Mammary epithelial cell (primary cell): ENCODE measurements at regions not wholly inside any gene's neighbourhood (a gene's known extent, or its start where the extent isn't known, plus 50 kb on each side); places are given as distances from the start of the nearest gene placed in this dataset.
A peak's percentile ranks its signal among the peaks of the same experiment; 100 is the strongest.

Experiments
- CTCF ChIP-seq, 2 donors: IDR thresholded peaks in 1 of 2; conservative IDR thresholded peaks in 1 of 2; 2 replicates each; pipeline ENCODE4 v1.5.1; 2011 to 2012; ENCODE audit warnings: inconsistent platforms in 2 of 2, low read length in 2 of 2, mild to moderate bottlenecking in 2 of 2, control low read depth in 1 of 2, low read depth in 1 of 2; ENCODE audit not compliant: insufficient read depth in 1 of 2; ENCODE audit errors: extremely low read depth in 1 of 2
- EZH2 ChIP-seq: IDR thresholded peaks from 2 replicates; pipeline ENCODE4 v1.6.1; 2012; ENCODE audit warnings: low read length, inconsistent platforms, borderline replicate concordance

DNA sequence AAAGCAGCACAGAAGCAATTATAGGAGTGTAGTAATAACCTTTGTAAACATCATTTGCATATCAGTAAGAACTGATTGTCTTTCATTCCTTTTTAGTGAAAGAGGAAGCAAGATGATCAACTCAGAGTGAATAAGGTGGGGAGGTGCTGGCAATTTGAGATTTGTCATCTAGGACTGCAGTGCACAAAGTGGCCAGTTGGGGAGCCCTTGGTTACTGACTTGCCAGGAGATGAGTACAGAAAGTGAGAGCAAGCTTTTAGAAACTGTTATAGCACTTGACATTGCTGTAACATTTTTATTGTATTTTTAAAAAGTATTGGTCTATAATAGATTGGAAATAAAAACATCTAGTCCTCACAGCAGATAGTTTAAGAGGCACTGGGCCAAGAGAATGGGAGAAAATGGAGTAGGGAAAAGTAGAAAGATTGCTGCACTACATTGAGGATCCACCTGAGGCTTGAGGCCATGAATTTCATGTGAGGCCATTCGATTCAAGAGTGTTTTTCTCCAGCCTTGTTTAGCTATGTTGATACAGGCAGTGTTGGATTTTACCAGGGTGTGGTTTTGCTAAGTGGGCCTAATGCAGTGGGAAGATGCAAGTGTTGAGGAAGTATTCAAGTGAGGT, 98.2 kb downstream of the SNAPC1 start:
- peak; percentile 86 to 94 for TF ChIP-seq CTCF (conservative IDR thresholded peaks at IDR 0.05 in 1 of 2, IDR thresholded peaks at IDR 0.05 in 1 of 2; ENCODE audit: extremely low read depth in 1 of 2, insufficient read depth in 1 of 2, low read depth in 1 of 2, low read length in 2 of 2)
- TF ChIP-seq EZH2: no peak
